22Rv1 (cell line): ENCODE measurements at regions not wholly inside any gene's neighbourhood (a gene's known extent, or its start where the extent isn't known, plus 50 kb on each side); places are given as distances from the start of the nearest gene placed in this dataset.

Source experiments
- CTCF ChIP-seq: fragments of 450-650 bp; IDR thresholded peaks from 2 replicates; pipeline ENCODE4 v1.5.1; 2017; ENCODE audit warnings: mild to moderate bottlenecking
- ZFX ChIP-seq: fragments of 450-650 bp; IDR thresholded peaks from 2 replicates; pipeline ENCODE4 v1.6.1; 2017; ENCODE audit warnings: antibody characterized with exemption, borderline replicate concordance

DNA sequence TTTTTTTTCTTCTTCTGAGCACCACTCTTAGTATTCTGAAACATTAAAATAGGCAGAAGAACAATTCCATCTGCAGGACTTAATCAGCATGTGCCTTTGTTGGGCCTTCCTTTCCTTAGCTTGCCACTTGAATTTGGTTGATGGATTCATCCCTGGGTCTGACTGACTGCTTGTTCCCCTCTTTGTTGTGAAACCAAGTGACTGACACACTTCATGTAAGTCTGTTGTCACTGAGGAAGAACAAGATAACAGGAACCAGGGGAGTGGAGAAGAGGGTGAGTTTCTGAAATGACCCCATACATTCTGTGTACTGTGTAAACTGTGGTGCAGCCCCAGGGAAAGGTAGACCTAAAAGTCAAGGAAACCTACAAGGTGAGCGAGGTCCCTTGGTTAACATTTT, 188.7 kb upstream of the TBC1D5 start:
- TF ChIP-seq CTCF (no peak), ZFX (no peak)
